Lung (tissue), 11 donors: ENCODE measurements at regions not wholly inside any gene's neighbourhood (a gene's known extent, or its start where the extent isn't known, plus 50 kb on each side); places are given as distances from the start of the nearest gene placed in this dataset.

Source experiments
- ATAC-seq: fragments of 200-7000 bp; cut with Tn5 transposase; one replicate; pipeline ENCODE4 v1.9.1; 2020; ENCODE audit warnings: moderate number of reproducible peaks; ENCODE audit not compliant: insufficient read depth, low FRiP score
- DNase-seq, 3 donors: peaks; one replicate each; pipeline ENCODE4 v3.0.0-alpha.2; 2013 to 2017
- H3K27ac ChIP-seq, 2 donors: one replicate each; pipeline ENCODE4 v1.5.1; 2013; ENCODE audit warnings: mild to moderate bottlenecking in 2 of 2, moderate library complexity in 2 of 2, control low read depth in 1 of 2, inconsistent platforms in 1 of 2, low read depth in 1 of 2, low read length in 1 of 2
- H3K27me3 ChIP-seq, 3 donors: one replicate each; pipeline ENCODE4 v1.5.1; 2013; ENCODE audit warnings: low read length in 2 of 3; ENCODE audit not compliant: control insufficient read depth in 3 of 3, insufficient read depth in 3 of 3
- H3K36me3 ChIP-seq, 4 donors: one replicate each; pipeline ENCODE4 v1.5.1; 2013; ENCODE audit warnings: low read length in 4 of 4, mild to moderate bottlenecking in 1 of 4, moderate library complexity in 1 of 4; ENCODE audit not compliant: control insufficient read depth in 4 of 4, insufficient read depth in 4 of 4
- H3K4me1 ChIP-seq, 5 donors: one replicate each; pipeline ENCODE4 v1.5.1; 2013; ENCODE audit warnings: low read length in 5 of 5, mild to moderate bottlenecking in 2 of 5, moderate library complexity in 1 of 5; ENCODE audit not compliant: control insufficient read depth in 5 of 5, insufficient read depth in 5 of 5
- H3K4me3 ChIP-seq: one replicate; pipeline ENCODE4 v1.5.1; 2013; ENCODE audit warnings: mild to moderate bottlenecking, control low read depth, moderate library complexity
- H3K9ac ChIP-seq, 2 donors: one replicate each; pipeline ENCODE4 v1.5.1; 2013; ENCODE audit warnings: low read length in 2 of 2, control low read depth in 1 of 2; ENCODE audit not compliant: insufficient read depth in 1 of 2
- H3K9me3 ChIP-seq, 4 donors: one replicate each; pipeline ENCODE4 v1.5.1; 2013; ENCODE audit warnings: low read length in 3 of 4, mild to moderate bottlenecking in 1 of 4, moderate library complexity in 1 of 4; ENCODE audit not compliant: control insufficient read depth in 4 of 4, insufficient read depth in 3 of 4
- WGBS, 2 donors: extraction: QIAGEN DNeasy Blood & Tissue Kit; methylation state at CpG; one replicate each; pipeline ENCODE4 v1.1.7; 2013; 5-methylcytosine and 5-hydroxymethylcytosine counted together
- TF ChIP-seq, protein P1 (sequence below): IDR thresholded peaks from 2 replicates; pipeline ENCODE4 v1.5.1; 2012; ENCODE audit warnings: mild to moderate bottlenecking; ENCODE audit errors: control extremely low read depth, extremely low read depth
- donor health status: control.
- donor health status: control.
- donor health status: Bipolar disorder and iron deficiency.
- donor health status: healthy.
- donor health status: DM: yes; HTN: yes; CAD: no.

DNA sequence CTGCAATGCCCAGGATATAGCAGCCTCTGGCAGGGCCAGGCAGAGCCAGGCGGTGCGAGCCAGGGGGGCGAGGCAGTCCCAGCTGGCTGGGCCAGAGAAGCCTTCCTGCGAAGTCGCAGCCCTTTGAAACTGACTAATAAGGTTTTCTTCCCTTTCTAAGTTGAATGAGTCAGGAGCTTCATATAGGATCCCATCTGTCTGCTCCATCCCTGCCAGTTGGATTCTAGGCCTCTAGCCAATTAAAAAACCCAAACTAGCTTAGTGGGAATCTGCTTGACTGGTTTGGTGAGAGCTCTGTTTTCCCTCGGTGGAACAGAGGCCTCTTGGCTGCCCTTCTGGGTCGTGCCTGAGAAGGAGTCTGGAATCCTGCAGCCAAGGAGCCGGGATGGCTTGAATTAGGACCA, 70.1 kb upstream of the RAPGEF1 start:
- Histone ChIP-seq H3K36me3 (no peaks in the 10 kb centered on the region), H3K9ac (no peak overlapping the region), H3K27ac (no peak overlapping the region), H3K9me3 (peaks cover 0 to 2% (median 0%) of the 10 kb centered on the region in 4 donors), H3K27me3 (peaks cover 0 to 19% (median 4%) of the 10 kb centered on the region in 3 donors), H3K4me3 (no peak overlapping the region), H3K4me1 (peaks cover 0 to 10% (median 0%) of the 10 kb centered on the region in 5 donors)
- ATAC-seq, result no peak
- 68 to 71% methylated on average over 8 of the region's 8 CpGs for WGBS, 2 donors
- TF ChIP-seq, protein P1, sequence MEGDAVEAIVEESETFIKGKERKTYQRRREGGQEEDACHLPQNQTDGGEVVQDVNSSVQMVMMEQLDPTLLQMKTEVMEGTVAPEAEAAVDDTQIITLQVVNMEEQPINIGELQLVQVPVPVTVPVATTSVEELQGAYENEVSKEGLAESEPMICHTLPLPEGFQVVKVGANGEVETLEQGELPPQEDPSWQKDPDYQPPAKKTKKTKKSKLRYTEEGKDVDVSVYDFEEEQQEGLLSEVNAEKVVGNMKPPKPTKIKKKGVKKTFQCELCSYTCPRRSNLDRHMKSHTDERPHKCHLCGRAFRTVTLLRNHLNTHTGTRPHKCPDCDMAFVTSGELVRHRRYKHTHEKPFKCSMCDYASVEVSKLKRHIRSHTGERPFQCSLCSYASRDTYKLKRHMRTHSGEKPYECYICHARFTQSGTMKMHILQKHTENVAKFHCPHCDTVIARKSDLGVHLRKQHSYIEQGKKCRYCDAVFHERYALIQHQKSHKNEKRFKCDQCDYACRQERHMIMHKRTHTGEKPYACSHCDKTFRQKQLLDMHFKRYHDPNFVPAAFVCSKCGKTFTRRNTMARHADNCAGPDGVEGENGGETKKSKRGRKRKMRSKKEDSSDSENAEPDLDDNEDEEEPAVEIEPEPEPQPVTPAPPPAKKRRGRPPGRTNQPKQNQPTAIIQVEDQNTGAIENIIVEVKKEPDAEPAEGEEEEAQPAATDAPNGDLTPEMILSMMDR, result no peak
- peak in 2 of 3 donors; percentile 51 to 60 for DNase-seq

DNA sequence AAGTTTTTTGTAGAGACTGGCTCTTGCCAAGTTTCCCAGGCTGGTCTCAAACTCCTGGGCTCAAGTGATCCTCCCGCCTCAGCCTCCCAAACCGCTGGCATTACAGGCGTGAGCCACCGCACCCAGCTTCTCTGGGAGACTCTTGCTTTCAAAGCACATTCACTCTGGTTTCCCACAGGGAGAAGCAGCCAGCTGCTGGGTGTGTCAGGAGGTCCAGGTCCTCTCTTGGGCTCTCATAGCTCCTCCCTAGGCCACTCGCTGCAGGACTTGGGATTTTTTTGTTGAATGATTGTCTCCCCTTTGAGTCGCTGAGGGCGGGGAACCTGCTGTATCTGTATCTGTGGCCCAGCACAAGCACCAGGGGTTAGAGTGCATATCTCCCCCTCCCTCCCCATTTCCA, 68.4 kb upstream of the RAPGEF1 start:
- ATAC-seq (no peak), DNase-seq (no peak)
- WGBS, 2 donors, result 81 to 84% methylated on average over 7 of the region's 7 CpGs
- no peak overlapping the region for H3K27ac ChIP-seq
- H3K27me3 ChIP-seq, result peaks cover 0 to 19% (median 4%) of the 10 kb centered on the region in 3 donors
- TF ChIP-seq, protein P1, result no peak
- H3K9me3 ChIP-seq, result peaks cover 0 to 8% (median 0%) of the 10 kb centered on the region in 4 donors
- peaks cover 0 to 3% (median 0%) of the 10 kb centered on the region in 5 donors for H3K4me1 ChIP-seq
- no peak overlapping the region for H3K9ac ChIP-seq
- H3K4me3 ChIP-seq, result no peak overlapping the region
- no peaks in the 10 kb centered on the region for H3K36me3 ChIP-seq

DNA sequence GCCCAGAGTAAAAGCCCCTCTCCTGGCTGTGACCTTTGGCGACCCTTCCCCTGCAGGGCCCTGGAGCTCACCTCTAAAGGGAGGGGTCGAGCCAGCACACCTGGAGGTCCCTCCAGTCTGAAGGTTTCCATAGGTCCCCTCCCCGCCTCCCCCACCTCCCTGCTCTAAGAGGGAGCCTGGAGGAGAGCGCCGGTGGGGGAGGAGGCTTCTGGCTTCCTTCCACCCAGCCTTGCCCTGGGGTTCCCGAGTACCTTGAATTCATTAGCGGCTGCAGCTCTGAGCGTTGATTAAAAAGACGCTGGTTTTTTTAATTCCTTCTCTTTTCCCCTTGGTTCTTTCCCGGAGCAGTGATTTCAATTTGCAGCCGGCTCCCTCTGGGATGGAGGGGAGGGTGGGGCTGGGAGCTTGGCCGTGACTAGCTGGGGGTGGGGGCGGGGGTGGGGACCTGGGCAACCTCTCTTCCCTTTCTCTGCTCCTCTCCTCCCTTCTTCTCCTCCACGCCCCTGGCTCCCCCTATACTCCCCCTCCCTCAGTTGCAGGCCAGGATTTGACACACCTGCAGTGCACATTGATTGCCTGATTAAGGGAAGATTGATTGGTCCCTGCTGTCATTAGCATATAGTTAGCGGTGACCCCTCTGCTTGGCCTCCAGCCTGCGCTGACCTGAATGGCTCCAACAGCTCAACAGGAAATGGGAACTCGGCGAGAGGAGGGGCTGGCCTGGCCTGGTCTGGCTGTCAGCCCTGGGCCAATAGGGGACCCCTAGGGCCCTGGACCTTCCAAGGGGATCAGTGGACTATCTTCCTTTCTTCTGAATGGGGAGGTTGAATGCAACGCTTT, 67.5 kb upstream of the RAPGEF1 start:
- Histone ChIP-seq H3K9me3 (peaks cover 0 to 8% (median 0%) of the 10 kb centered on the region in 4 donors), H3K4me3 (no peak overlapping the region), H3K4me1 (peaks cover 0 to 3% (median 0%) of the 10 kb centered on the region in 5 donors), H3K36me3 (no peaks in the 10 kb centered on the region), H3K27ac (no peak overlapping the region), H3K9ac (no peak overlapping the region), H3K27me3 (peaks cover 0 to 19% (median 4%) of the 10 kb centered on the region in 3 donors)
- peak in 1 of 3 donors; percentile 12 for DNase-seq
- TF ChIP-seq, protein P1, result no peak
- no peak for ATAC-seq
- WGBS, 2 donors, result 10% methylated on average over 18 to 19 of the region's 19 CpGs
